T47D (cell line): ENCODE measurements at regions not wholly inside any gene's neighbourhood (a gene's known extent, or its start where the extent isn't known, plus 50 kb on each side); places are given as distances from the start of the nearest gene placed in this dataset.
A peak's percentile ranks its signal among the peaks of the same experiment; 100 is the strongest.
"Not testable (repeated sequence)": the region's sequence is repeated elsewhere in the genome, so short reads cannot be mapped to it uniquely, and the experiment has no call there.

Experiments used
- DNase-seq, 2 experiments: peaks; one replicate each; pipeline versions ENCODE4 v3.0.0 to v3.0.0-alpha.2; 2011 to 2012; ENCODE audit warnings: low read depth in 1 of 2, low spot score in 1 of 2
- JUND ChIP-seq: IDR thresholded peaks from 2 replicates; pipeline ENCODE4 v1.6.1; 2012; ENCODE audit warnings: low read depth
- in situ Hi-C: cut with HindIII; loops from 2 replicates; pipeline ENCODE4 v1.10.0; 2016; ENCODE audit warnings: low sequenced_read_pairs, low pct_unique_long_range_greater_than_20kb

- DNase-seq = no peak
- in situ Hi-C loops = no loop called here
- TF ChIP-seq JUND = no peak
Measured at GRCh38 chr10:35834877-35835494, 192.9 kb upstream of the FZD8 start.

- in situ Hi-C loops = no loop called here
- TF ChIP-seq JUND = no peak
- DNase-seq = no peak
Measured at GRCh38 chr10:35827783-35828182, 185.7 kb upstream of the FZD8 start.

DNA sequence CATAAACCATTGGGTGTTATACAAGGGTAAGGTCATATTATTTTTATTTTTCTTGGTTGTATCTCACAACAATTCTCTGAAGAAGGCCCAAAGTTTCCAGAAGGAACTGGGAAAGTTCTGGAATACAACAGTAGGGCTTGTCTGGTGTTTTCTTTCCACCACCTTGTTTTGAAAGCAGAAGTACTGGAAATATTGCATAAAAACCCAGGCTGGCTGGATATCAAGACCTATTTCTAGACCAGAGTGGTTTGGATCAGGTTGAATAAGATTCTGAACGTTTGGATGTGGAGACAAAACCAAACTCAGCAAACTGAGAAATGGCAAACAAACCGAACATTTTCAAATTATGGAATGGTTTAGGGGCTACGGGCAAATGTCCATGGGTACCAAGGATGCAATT lies 182.6 kb upstream of the FZD8 start:
- in situ Hi-C loops = no loop called here
- TF ChIP-seq JUND = no peak
- DNase-seq = no peak

GRCh38 chr10:35822316-35822715 lies 180.2 kb upstream of the FZD8 start:
- in situ Hi-C loops = no loop called here
- no peak for TF ChIP-seq JUND
- peak in 1 of 2 experiments; percentile 13 for DNase-seq

DNA sequence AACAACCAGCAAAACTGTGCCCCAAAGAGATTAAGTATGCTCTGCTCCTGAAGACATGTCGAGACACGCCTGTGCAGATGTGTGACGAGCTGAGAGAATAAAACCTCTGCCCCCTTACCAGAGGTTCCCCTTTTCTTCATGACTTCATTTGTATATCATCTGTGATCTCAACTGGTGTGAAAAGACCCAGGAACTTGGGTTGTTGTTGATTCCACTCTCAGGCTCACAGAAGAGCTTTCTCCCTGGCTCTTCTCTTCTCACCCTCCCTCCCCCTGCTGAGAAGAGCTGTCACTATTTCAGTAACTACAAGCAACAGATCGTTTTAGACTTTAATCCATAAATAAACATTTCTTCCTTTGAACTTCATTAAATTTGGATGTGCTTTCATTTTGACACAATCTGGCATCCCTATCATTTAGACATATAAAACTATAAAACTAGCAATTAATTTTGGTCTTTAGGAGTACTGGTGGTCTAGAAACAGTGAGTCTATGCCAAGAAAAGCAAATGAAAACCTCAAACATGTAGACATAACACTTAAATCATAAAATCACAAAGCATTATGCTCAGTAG lies 179.3 kb upstream of the FZD8 start:
- in situ Hi-C loops = no loop called here
- no peak for TF ChIP-seq JUND
- DNase-seq = no peak

DNA sequence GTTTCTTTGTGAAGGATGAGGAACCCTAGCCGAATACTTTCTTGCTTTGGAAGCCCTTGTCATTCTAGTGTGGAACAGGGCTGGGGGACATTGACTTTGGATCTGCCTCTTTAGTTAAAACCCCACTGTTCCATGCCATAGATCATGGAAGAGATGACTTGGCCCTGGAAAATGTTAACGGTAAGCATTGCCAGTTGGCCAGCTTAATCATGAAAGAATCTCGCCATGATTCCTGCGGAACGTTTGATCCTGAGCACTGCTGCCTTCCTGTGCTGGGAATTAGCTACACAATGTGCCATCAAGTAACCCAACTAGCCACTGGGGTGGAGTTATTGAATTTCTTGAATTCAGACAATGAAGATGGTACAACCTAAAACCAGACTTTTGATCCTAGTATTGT lies 177.6 kb upstream of the FZD8 start:
- TF ChIP-seq JUND = no peak
- DNase-seq = no peak
- in situ Hi-C loops = no loop called here

DNA sequence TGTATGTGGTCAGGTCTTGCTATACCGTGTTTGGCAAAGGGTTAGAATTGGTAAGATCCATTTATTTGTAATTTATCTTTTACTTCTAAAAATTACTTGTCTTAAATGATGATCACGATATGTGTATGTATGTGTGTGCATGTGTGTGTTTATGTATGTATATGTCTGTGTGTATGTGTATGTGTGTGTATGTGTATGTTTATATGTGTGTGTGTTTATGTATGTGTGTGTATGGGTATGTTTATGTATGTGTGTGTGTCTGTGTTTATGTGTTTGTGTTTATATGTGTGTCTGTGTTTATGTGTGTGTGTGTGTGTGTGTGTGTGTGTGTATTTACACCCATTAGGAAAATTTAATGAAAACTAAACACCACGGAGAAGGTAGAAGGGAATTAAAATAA lies 176.9 kb upstream of the FZD8 start:
- no peak for TF ChIP-seq JUND
- in situ Hi-C loops = no loop called here
- no peak for DNase-seq

DNA sequence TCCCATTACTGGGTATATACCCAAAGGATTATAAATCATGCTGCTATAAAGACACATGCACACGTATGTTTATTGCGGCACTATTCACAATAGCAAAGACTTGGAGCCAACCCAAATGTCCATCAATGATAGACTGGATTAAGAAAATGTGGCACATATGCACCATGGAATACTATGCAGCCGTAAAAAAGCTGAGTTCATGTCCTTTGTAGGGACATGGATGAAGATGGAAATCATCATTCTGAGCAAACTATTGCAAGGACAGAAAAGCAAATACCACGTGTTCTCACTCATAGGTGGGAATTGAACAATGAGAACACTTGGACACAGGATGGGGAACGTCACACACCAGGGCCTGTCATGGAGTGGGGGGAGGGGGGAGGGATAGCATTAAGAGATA lies 175.0 kb upstream of the FZD8 start:
- in situ Hi-C loops, DNase-seq: not testable (repeated sequence)

DNA sequence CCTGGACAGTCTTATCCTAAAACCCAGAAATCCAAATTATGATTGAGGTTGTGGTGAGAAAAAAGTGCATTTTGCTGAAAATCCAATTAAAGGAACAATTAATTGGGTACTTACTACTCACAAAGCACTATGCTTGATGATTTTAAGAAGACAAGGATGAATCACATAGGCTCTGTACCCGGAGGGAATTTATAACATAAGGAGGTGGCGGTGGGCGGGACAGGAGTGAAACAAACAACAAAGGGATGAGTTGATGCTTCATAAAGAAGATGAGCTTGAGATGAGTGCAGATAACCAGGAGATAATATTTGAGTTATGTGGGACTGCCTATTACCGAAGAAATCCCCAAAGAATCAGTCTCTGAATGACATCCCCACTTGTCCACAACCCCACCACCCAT lies 171.1 kb upstream of the FZD8 start:
- DNase-seq = no peak
- no peak for TF ChIP-seq JUND
- in situ Hi-C loops = no loop called here

- in situ Hi-C loops = no loop called here
- no peak for TF ChIP-seq JUND
- no peak for DNase-seq
Measured at GRCh38 chr10:35808344-35808743, 166.2 kb upstream of the FZD8 start.

- TF ChIP-seq JUND = no peak
- in situ Hi-C loops = no loop called here
- DNase-seq = no peak
Measured at GRCh38 chr10:35803046-35803445, 160.9 kb upstream of the FZD8 start.

DNA sequence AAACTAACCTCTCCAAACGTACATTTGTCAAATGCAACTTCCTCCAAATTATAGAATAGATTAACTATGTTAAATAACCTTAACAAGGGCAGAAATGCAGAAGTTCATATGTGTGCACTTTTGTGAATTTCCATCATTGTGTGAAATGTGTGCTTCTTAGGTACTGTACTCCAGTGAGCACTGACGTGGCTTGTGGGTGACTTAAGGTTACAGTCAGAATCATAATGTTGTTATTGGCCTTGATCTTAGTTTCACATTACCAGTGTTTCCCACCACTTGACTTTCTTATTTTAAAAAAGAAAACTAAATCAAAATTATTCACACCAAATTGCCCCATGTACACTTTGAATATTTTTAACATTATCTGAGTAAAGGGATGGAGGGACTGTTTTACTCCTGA lies 155.1 kb upstream of the FZD8 start:
- no peak for TF ChIP-seq JUND
- DNase-seq = no peak
- in situ Hi-C loops = no loop called here

GRCh38 chr10:35795131-35795824 lies 153.2 kb upstream of the FZD8 start:
- DNase-seq = no peak
- TF ChIP-seq JUND = no peak
- in situ Hi-C loops = no loop called here
